SH-SY5Y (cell line): ENCODE measurements at regions not wholly inside any gene's neighbourhood (a gene's known extent, or its start where the extent isn't known, plus 50 kb on each side); places are given as distances from the start of the nearest gene placed in this dataset.

ENCODE experiments used
- GATA2 ChIP-seq: IDR thresholded peaks from 2 replicates; pipeline ENCODE4 v1.6.1; 2011; ENCODE audit warnings: mild to moderate bottlenecking, low read depth, low read length
- GATA3 ChIP-seq: IDR thresholded peaks from 2 replicates; pipeline ENCODE4 v1.6.1; 2011; ENCODE audit warnings: low read depth, mild to moderate bottlenecking, low read length, moderate library complexity

GRCh38 chr1:88204612-88205167 lies 479.4 kb upstream of the PKN2 start:
- TF ChIP-seq GATA2: no peak
- TF ChIP-seq GATA3: no peak
